OCI-LY3 (cell line): ENCODE measurements at regions not wholly inside any gene's neighbourhood (a gene's known extent, or its start where the extent isn't known, plus 50 kb on each side); places are given as distances from the start of the nearest gene placed in this dataset.
"Not testable (repeated sequence)": the region's sequence is repeated elsewhere in the genome, so short reads cannot be mapped to it uniquely, and the experiment has no call there.

Experiments used
- H2AFZ ChIP-seq: fragments of 200-600, 300-600 bp; shearing (Covaris generic); 2 replicates; pipeline ENCODE4 v1.6.0; 2014; ENCODE audit warnings: antibody characterized with exemption, low read depth, low read length
- H3K27ac ChIP-seq: fragments of 200-600, 300-600 bp; sonication (generic); 2 replicates; pipeline ENCODE4 v1.5.1; 2014; ENCODE audit warnings: mild to moderate bottlenecking, low read length, moderate library complexity, mixed read lengths
- H3K27me3 ChIP-seq: fragments of 200-600, 300-600 bp; sonication (generic); 2 replicates; pipeline ENCODE4 v1.6.1; 2014; ENCODE audit warnings: low read depth, low read length, mixed read lengths
- H3K36me3 ChIP-seq: fragments of 200-600, 300-600 bp; sonication (generic); replicated peaks from 2 replicates; pipeline ENCODE3; 2014; ENCODE audit warnings: low read depth, low read length, mixed read lengths
- H3K4me1 ChIP-seq: fragments of 300-600, 200-600 bp; sonication (generic); 2 replicates; pipeline ENCODE4 v1.6.1; 2014; ENCODE audit warnings: low read length, mixed read lengths
- H3K4me2 ChIP-seq: fragments of 200-600, 300-600 bp; sonication (generic); 2 replicates; pipeline ENCODE4 v1.6.1; 2014; ENCODE audit warnings: low read length, mixed read lengths
- H3K4me3 ChIP-seq: fragments of 300-600, 200-600 bp; sonication (generic); 2 replicates; pipeline ENCODE4 v1.5.1; 2014; ENCODE audit warnings: antibody characterized with exemption, mild to moderate bottlenecking, low read length, moderate library complexity
- H3K79me2 ChIP-seq: fragments of 300-600, 200-600 bp; shearing (Covaris generic); 2 replicates; pipeline ENCODE4 v1.6.1; 2014; ENCODE audit warnings: mild to moderate bottlenecking, low read length, mixed read lengths
- H3K9ac ChIP-seq: fragments of 300-600, 200-600 bp; shearing (Covaris generic); 2 replicates; pipeline ENCODE4 v1.6.0; 2014; ENCODE audit warnings: mild to moderate bottlenecking, low read length, moderate library complexity
- H3K9me3 ChIP-seq: fragments of 200-600, 300-600 bp; shearing (Covaris generic); 2 replicates; pipeline ENCODE4 v1.6.1; 2014; ENCODE audit warnings: low read length, mixed read lengths; ENCODE audit not compliant: insufficient read depth
- H4K20me1 ChIP-seq: fragments of 200-600, 300-600 bp; sonication (generic); 2 replicates; pipeline ENCODE4 v1.6.1; 2016; ENCODE audit warnings: low read length, mixed read lengths; ENCODE audit not compliant: insufficient read depth
- CTCF ChIP-seq: fragments of 200-600, 300-600 bp; sonication (generic); IDR thresholded peaks from 2 replicates; pipeline ENCODE4 v1.5.1; 2014; ENCODE audit warnings: antibody characterized with exemption, low read length, low read depth
- EZH2phosphoT487 ChIP-seq: fragments of 200-600 bp; shearing (Covaris generic); IDR thresholded peaks from 2 replicates; pipeline ENCODE4 v1.6.1; 2018; ENCODE audit warnings: antibody characterized with exemption, mixed run types, low read depth

DNA sequence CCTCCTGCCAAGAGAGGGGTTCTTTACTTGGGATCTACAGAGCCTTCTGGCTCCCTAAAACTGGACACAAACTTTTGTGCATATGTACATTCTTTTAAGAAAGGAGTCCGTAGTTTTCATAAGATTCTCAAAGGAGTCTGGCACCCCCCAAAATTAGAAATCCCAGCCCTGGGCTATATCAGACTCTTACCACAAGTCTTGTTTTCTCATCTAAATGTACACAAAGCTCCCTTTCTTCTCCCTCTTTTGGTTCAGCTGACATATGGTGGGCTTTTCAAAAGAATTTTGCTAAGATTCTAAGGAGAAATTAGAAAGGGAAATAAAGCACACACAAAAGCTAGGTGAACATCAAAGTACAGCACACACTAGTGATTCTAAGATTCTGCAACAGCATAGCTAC is 114.4 kb downstream of the ENC1 start:
- Histone ChIP-seq H3K4me3 (no peak overlapping the region), H4K20me1 (no peaks in the 10 kb centered on the region), H3K9ac (no peak overlapping the region), H3K36me3 (no peaks in the 10 kb centered on the region), H3K4me2 (no peak overlapping the region), H3K79me2 (no peaks in the 10 kb centered on the region), H2AFZ (no peak overlapping the region), H3K27ac (no peak overlapping the region), H3K9me3 (no peaks in the 10 kb centered on the region), H3K4me1 (no peaks in the 10 kb centered on the region), H3K27me3 (no peaks in the 10 kb centered on the region)
- TF ChIP-seq EZH2phosphoT487: no peak
- no peak for TF ChIP-seq CTCF

GRCh38 chr5:74524767-74525166 is 115.8 kb downstream of the ENC1 start:
- H3K4me3 ChIP-seq, H3K9ac ChIP-seq, H3K79me2 ChIP-seq, H3K4me2 ChIP-seq, H3K27ac ChIP-seq, H4K20me1 ChIP-seq, H3K9me3 ChIP-seq, H3K36me3 ChIP-seq, H3K27me3 ChIP-seq, H3K4me1 ChIP-seq, H2AFZ ChIP-seq: not testable (repeated sequence)

DNA sequence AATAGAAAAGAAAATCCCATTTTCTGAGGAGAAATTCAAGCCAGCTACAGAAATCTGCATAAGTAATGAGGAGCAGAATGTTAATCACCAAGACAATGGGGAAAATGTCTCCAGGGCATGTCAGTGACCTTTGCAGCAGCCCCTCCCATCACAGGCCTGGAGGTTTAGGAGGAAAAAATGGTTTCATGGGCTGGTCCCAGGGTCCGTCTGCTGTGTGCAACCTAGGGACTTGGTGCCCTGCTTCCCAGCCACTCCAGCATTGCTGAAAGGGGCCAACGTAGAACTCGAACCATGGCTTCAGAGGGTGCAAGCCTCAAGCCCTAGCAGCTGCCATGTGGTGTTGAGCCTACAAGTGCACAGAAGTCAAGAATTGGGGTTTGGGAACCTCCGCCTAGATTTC is 116.8 kb downstream of the ENC1 start:
- H3K27ac ChIP-seq, H3K79me2 ChIP-seq, H3K4me1 ChIP-seq, H4K20me1 ChIP-seq, H3K9me3 ChIP-seq, H3K9ac ChIP-seq, H3K27me3 ChIP-seq, H3K4me3 ChIP-seq, H3K36me3 ChIP-seq, H3K4me2 ChIP-seq, H2AFZ ChIP-seq: not testable (repeated sequence)

DNA sequence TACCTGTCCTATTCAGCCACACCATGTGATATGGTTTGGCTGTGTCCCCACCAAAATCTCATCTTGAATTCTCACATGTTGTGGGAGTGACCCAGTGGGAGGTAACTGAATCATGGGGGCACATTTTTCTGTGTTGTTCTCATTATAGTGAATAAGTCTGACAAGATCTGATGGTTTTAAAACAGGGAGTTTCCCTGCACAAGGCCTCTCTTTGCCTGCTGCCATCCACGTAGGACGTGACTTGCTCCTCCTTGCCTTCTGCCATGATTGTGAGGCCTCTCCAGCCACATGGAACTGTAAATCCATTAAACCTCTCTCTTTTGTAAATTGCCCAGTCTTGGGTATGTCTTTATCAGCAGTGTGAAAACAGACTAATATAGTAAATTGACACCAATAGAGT is 117.7 kb downstream of the ENC1 start:
- not testable (repeated sequence) for H3K9ac ChIP-seq, H3K27me3 ChIP-seq

DNA sequence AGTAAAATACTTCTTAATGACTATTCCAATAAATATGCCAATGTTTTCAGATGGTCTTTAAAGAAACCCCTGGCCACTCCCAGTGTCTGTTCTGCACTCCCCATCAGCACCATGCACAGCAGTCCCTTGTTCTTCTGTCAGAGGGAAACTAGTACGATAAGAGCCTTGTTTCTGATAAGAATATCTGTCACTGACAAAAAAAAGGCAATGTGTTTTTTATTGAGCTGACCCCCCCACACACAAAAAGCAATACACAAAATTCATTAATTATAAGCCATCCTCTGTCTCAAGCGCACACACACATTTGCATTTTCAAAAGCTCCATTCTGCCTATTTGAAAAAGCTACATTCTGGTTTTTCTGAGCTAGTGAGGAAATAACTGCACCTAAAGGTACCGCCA is 119.1 kb downstream of the ENC1 start:
- no peak overlapping the region for H3K4me3 ChIP-seq
- H4K20me1 ChIP-seq: no peaks in the 10 kb centered on the region
- TF ChIP-seq EZH2phosphoT487 (no peak), CTCF (no peak)
- no peaks in the 10 kb centered on the region for H3K9me3 ChIP-seq
- no peak overlapping the region for H3K4me2 ChIP-seq
- no peak overlapping the region for H2AFZ ChIP-seq
- H3K9ac ChIP-seq: no peak overlapping the region
- H3K79me2 ChIP-seq: no peaks in the 10 kb centered on the region
- no peaks in the 10 kb centered on the region for H3K4me1 ChIP-seq
- H3K36me3 ChIP-seq: no peaks in the 10 kb centered on the region
- no peak overlapping the region for H3K27ac ChIP-seq
- H3K27me3 ChIP-seq: no peaks in the 10 kb centered on the region

More for the DNA sequence above, 117.7 kb downstream of the ENC1 start:
- H4K20me1 ChIP-seq, H3K9me3 ChIP-seq, H3K4me1 ChIP-seq, H3K27ac ChIP-seq, H3K4me3 ChIP-seq, H3K4me2 ChIP-seq, H3K79me2 ChIP-seq, H2AFZ ChIP-seq, H3K36me3 ChIP-seq: not testable (repeated sequence)

GRCh38 chr5:74519679-74520078 is 120.8 kb downstream of the ENC1 start:
- TF ChIP-seq CTCF (no peak), EZH2phosphoT487 (no peak)
- Histone ChIP-seq H3K4me1 (no peaks in the 10 kb centered on the region), H3K9ac (no peak overlapping the region)

More at GRCh38 chr5:74519679-74520078, 120.8 kb downstream of the ENC1 start:
- no peaks in the 10 kb centered on the region for H3K79me2 ChIP-seq
- H3K4me2 ChIP-seq: no peak overlapping the region
- no peaks in the 10 kb centered on the region for H3K36me3 ChIP-seq
- no peaks in the 10 kb centered on the region for H3K9me3 ChIP-seq
- no peaks in the 10 kb centered on the region for H3K27me3 ChIP-seq
- no peak overlapping the region for H3K27ac ChIP-seq
- no peaks in the 10 kb centered on the region for H4K20me1 ChIP-seq
- no peak overlapping the region for H3K4me3 ChIP-seq
- no peak overlapping the region for H2AFZ ChIP-seq
